ENCODE measurements at regions not wholly inside any gene's neighbourhood (a gene's known extent, or its start where the extent isn't known, plus 50 kb on each side); places are given as distances from the start of the nearest gene placed in this dataset.

DNA sequence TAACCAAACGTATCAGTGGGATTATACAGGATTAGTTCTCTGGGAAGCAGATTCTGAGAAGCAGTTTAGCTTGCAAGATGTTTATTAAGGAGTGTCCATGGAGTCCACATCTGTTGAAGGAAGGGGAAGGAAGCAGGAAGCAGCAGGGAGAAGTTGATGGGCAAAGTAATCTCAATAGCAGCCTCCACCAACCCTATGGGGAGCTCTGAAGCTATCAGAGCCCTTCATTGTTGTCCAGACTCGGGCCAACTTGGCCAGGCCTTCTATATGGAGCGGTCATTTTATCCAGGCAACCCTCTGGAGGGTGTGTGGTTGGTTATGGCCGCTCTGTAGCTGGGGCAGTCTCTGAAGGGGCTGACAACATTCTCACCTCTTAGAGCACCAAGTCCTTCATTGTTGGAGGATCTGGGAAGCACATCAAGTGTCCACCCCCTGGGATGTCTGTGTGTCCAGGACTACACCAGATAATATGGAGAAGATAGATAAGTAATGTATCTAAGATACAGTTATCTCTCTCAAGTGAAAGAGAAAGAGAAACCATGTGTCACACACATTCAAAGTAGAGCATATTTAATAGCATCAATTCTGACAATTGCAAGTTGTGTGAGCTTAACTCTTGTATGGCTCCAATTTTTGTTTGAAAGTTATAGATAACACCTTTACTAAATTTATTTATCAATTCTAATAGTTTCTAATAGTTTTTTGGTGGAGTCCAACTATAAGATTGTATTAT lies 101.7 kb upstream of the TRIM77 start:
- Histone ChIP-seq H3K9me3 (ENCODE audit: low read length) (no peaks in the 10 kb centered on the region), H3K4me3 (ENCODE audit: low read length) (no peak overlapping the region), H3K36me3 (ENCODE audit: insufficient read depth, low read length) (no peaks in the 10 kb centered on the region), H2AFZ (ENCODE audit: low read depth, low read length) (no peak overlapping the region), H3K9ac (ENCODE audit: low read length) (no peak overlapping the region), H3K27me3 (ENCODE audit: insufficient read depth, low read depth, low read length) (no peaks in the 10 kb centered on the region), H4K20me1 (ENCODE audit: insufficient read depth) (no peaks in the 10 kb centered on the region), H3K27ac (ENCODE audit: low read length) (no peak overlapping the region), H3F3A (ENCODE audit: insufficient read depth, low read length, poor library complexity, severe bottlenecking) (no peaks in the 10 kb centered on the region), H3K4me2 (ENCODE audit: low read length) (no peak overlapping the region), H3K9me2 (ENCODE audit: insufficient read depth, low read length) (no peaks in the 10 kb centered on the region), H3K79me2 (replicated peaks; ENCODE audit: insufficient read depth, low read length) (no peaks in the 10 kb centered on the region)
- TF ChIP-seq, protein P1, sequence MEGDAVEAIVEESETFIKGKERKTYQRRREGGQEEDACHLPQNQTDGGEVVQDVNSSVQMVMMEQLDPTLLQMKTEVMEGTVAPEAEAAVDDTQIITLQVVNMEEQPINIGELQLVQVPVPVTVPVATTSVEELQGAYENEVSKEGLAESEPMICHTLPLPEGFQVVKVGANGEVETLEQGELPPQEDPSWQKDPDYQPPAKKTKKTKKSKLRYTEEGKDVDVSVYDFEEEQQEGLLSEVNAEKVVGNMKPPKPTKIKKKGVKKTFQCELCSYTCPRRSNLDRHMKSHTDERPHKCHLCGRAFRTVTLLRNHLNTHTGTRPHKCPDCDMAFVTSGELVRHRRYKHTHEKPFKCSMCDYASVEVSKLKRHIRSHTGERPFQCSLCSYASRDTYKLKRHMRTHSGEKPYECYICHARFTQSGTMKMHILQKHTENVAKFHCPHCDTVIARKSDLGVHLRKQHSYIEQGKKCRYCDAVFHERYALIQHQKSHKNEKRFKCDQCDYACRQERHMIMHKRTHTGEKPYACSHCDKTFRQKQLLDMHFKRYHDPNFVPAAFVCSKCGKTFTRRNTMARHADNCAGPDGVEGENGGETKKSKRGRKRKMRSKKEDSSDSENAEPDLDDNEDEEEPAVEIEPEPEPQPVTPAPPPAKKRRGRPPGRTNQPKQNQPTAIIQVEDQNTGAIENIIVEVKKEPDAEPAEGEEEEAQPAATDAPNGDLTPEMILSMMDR (IDR thresholded peaks at IDR 0.05; ENCODE audit: poor library complexity, severe bottlenecking), result no peak
- no peak for TF ChIP-seq MXI1 (conservative IDR thresholded peaks at IDR 0.05; ENCODE audit: poor library complexity, severe bottlenecking)
- TF ChIP-seq RAD21 (conservative IDR thresholded peaks at IDR 0.05), result no peak
- TF ChIP-seq SMC3 (conservative IDR thresholded peaks at IDR 0.05; ENCODE audit: poor library complexity), result no peak
- no peak for TF ChIP-seq EP300 (conservative IDR thresholded peaks at IDR 0.05; ENCODE audit: poor library complexity, severe bottlenecking)
- no peak for TF ChIP-seq POLR2AphosphoS5 (IDR thresholded peaks at IDR 0.05)
- TF ChIP-seq EZH2 (IDR thresholded peaks at IDR 0.05; ENCODE audit: borderline replicate concordance, insufficient read depth, low read length, poor library complexity, severe bottlenecking), result no peak
- no peak for TF ChIP-seq TAF1 (IDR thresholded peaks at IDR 0.05; ENCODE audit: low read depth)
- TF ChIP-seq REST (IDR thresholded peaks at IDR 0.05; ENCODE audit: borderline replicate concordance), result no peak

DNA sequence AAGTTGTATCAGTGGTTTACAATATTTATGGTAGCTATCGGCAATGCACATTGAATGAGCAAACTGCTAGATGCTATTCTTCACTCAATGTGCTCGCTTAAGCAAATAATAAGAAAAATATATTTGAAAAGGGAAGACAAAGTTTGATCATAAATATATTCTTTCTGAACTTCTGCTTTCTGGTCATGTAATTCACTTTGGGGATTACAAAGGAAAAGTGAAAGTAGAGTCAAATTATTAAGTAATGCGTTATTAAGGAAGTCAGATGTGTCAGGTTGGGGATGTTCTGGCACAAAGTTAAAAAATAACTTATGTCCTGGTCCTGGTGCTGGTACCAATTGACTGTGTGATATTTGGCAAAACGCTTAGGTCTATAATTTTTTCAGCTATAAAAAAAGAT lies 98.0 kb upstream of the TRIM77 start:
- H3K9ac ChIP-seq (ENCODE audit: low read length), result no peak overlapping the region
- H3K9me3 ChIP-seq (ENCODE audit: low read length), result no peaks in the 10 kb centered on the region
- H3K9me2 ChIP-seq (ENCODE audit: insufficient read depth, low read length), result no peaks in the 10 kb centered on the region
- H3K27me3 ChIP-seq (ENCODE audit: insufficient read depth, low read depth, low read length), result no peaks in the 10 kb centered on the region
- H3K4me2 ChIP-seq (ENCODE audit: low read length), result no peak overlapping the region
- no peak overlapping the region for H3K27ac ChIP-seq (ENCODE audit: low read length)
- no peaks in the 10 kb centered on the region for H3K36me3 ChIP-seq (ENCODE audit: insufficient read depth, low read length)
- no peaks in the 10 kb centered on the region for H4K20me1 ChIP-seq (ENCODE audit: insufficient read depth)
- TF ChIP-seq, protein P1 (IDR thresholded peaks at IDR 0.05; ENCODE audit: poor library complexity, severe bottlenecking), result no peak
- TF ChIP-seq TAF1 (IDR thresholded peaks at IDR 0.05; ENCODE audit: low read depth), result no peak
- TF ChIP-seq EZH2 (IDR thresholded peaks at IDR 0.05; ENCODE audit: borderline replicate concordance, insufficient read depth, low read length, poor library complexity, severe bottlenecking), result no peak
- no peak for TF ChIP-seq POLR2AphosphoS5 (IDR thresholded peaks at IDR 0.05)
- no peak for TF ChIP-seq MXI1 (conservative IDR thresholded peaks at IDR 0.05; ENCODE audit: poor library complexity, severe bottlenecking)
- TF ChIP-seq EP300 (conservative IDR thresholded peaks at IDR 0.05; ENCODE audit: poor library complexity, severe bottlenecking), result no peak
- TF ChIP-seq REST (IDR thresholded peaks at IDR 0.05; ENCODE audit: borderline replicate concordance), result no peak
- no peak for TF ChIP-seq RAD21 (conservative IDR thresholded peaks at IDR 0.05)
- TF ChIP-seq SMC3 (conservative IDR thresholded peaks at IDR 0.05; ENCODE audit: poor library complexity), result no peak
- H2AFZ ChIP-seq (ENCODE audit: low read depth, low read length), result no peak overlapping the region
- no peak overlapping the region for H3K4me3 ChIP-seq (ENCODE audit: low read length)
- H3F3A ChIP-seq (ENCODE audit: insufficient read depth, low read length, poor library complexity, severe bottlenecking), result no peaks in the 10 kb centered on the region
- no peaks in the 10 kb centered on the region for H3K79me2 ChIP-seq (replicated peaks; ENCODE audit: insufficient read depth, low read length)

Data from neural cell (in vitro differentiated cells).